MM.1S (cell line): ENCODE measurements at regions not wholly inside any gene's neighbourhood (a gene's known extent, or its start where the extent isn't known, plus 50 kb on each side); places are given as distances from the start of the nearest gene placed in this dataset.

Source experiments
- CTCF ChIP-seq: fragments of 300-600 bp; sonication (generic); IDR thresholded peaks from 2 replicates; pipeline ENCODE4 v1.5.1; 2016; ENCODE audit warnings: antibody characterized with exemption, low read length, mixed read lengths
- EZH2 ChIP-seq: fragments of 300-600 bp; sonication (generic); optimal IDR thresholded peaks from 2 replicates; pipeline ENCODE3; 2017; ENCODE audit warnings: low read depth, mild to moderate bottlenecking, antibody characterized with exemption, low read length, mixed read lengths
- EZH2phosphoT487 ChIP-seq: fragments of 300-600 bp; sonication (generic); IDR thresholded peaks from 2 replicates; pipeline ENCODE4 v1.6.1; 2018; ENCODE audit warnings: antibody characterized with exemption, low read length

GRCh38 chr5:167585184-167585583 is 706.3 kb upstream of the WWC1 start:
- TF ChIP-seq EZH2 = no peak
- no peak for TF ChIP-seq CTCF
- no peak for TF ChIP-seq EZH2phosphoT487
